ENCODE measurements at regions not wholly inside any gene's neighbourhood (a gene's known extent, or its start where the extent isn't known, plus 50 kb on each side); places are given as distances from the start of the nearest gene placed in this dataset.

DNA sequence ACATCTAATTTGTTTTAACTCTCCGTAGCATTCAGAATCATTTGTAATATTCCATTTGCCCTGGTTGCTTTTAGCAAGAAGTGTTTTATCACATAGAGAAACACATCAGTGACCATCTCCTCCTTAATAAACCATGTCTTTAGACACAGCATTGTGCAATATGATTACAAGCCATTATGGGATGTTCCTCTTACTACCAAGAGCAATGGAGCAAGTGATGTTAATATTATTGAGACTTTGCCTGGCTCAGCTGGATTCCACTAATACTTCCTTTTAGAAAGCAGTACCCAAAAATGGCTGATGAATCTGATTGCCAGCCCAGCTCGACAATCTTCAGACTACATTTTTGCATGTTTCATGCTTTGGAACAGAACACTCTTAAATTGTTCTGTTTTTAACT, 364.2 kb downstream of the OSTF1 start:
- Mint-ChIP-seq H3K4me3 (no peak overlapping the region), H3K27ac (no peak overlapping the region), H3K27me3 (no peaks in the 10 kb centered on the region), H3K4me1 (peaks cover 5% of the 10 kb centered on the region), H3K9me3 (ENCODE audit: insufficient read depth) (no peaks in the 10 kb centered on the region)
- no peak overlapping the region for H3K9ac ChIP-seq (ENCODE audit: low read length)
- TF ChIP-seq EZH2 (IDR thresholded peaks at IDR 0.05; ENCODE audit: borderline replicate concordance, insufficient read depth, low read depth, low read length, poor library complexity, severe bottlenecking) = no peak
- TF ChIP-seq, protein P1, sequence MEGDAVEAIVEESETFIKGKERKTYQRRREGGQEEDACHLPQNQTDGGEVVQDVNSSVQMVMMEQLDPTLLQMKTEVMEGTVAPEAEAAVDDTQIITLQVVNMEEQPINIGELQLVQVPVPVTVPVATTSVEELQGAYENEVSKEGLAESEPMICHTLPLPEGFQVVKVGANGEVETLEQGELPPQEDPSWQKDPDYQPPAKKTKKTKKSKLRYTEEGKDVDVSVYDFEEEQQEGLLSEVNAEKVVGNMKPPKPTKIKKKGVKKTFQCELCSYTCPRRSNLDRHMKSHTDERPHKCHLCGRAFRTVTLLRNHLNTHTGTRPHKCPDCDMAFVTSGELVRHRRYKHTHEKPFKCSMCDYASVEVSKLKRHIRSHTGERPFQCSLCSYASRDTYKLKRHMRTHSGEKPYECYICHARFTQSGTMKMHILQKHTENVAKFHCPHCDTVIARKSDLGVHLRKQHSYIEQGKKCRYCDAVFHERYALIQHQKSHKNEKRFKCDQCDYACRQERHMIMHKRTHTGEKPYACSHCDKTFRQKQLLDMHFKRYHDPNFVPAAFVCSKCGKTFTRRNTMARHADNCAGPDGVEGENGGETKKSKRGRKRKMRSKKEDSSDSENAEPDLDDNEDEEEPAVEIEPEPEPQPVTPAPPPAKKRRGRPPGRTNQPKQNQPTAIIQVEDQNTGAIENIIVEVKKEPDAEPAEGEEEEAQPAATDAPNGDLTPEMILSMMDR (IDR thresholded peaks at IDR 0.05) = no peak
- POLR2A ChIA-PET = no interaction called here
- DNase-seq = no peak
- H2AFZ ChIP-seq (ENCODE audit: insufficient read depth, low read depth, low read length, poor library complexity, severe bottlenecking) = no peak overlapping the region
- no peak for ATAC-seq (ENCODE audit: low read depth)
- no peak overlapping the region for H3K27ac ChIP-seq (ENCODE audit: low read length in 2 of 2)
- no peak overlapping the region for H3K4me2 ChIP-seq (replicated peaks; ENCODE audit: low read depth, low read length, poor library complexity, severe bottlenecking)
- H3K27me3 ChIP-seq (replicated peaks in 1 of 4; ENCODE audit: control extremely low read depth in 1 of 4, control insufficient read depth in 3 of 4, insufficient read depth in 4 of 4, low read length in 3 of 4) = no peaks in the 10 kb centered on the region
- intact Hi-C loops (cut with micrococcal nuclease) = no loop called here
- H3K4me1 ChIP-seq (ENCODE audit: control insufficient read depth in 2 of 2, insufficient read depth in 2 of 2, low read length in 2 of 2) = peaks cover 0 to 7% of the 10 kb centered on the region in 2 donors
- H3K79me2 ChIP-seq (ENCODE audit: control insufficient read depth, insufficient read depth, low read length) = no peaks in the 10 kb centered on the region
- H3K36me3 ChIP-seq (replicated peaks in 1 of 2; ENCODE audit: control extremely low read depth in 1 of 2, control insufficient read depth in 1 of 2, extremely low read depth in 1 of 2, insufficient read depth in 2 of 2, low read length in 1 of 2) = no peaks in the 10 kb centered on the region
- H4K20me1 ChIP-seq (ENCODE audit: control insufficient read depth, insufficient read depth, low read length, poor library complexity, severe bottlenecking) = no peaks in the 10 kb centered on the region
- CTCF ChIA-PET = interaction anchor here (0.6 kb wide), 1 partner anchor 46 kb away, joined by 3 read pairs; no protein-coding TSS in a partner anchor
- no peak overlapping the region for H3K4me3 ChIP-seq (ENCODE audit: control extremely low read depth in 1 of 5, extremely low read depth in 1 of 5, insufficient read depth in 1 of 5, low read depth in 2 of 5, low read length in 4 of 5)
- no CpG with 5 or more reads among the region's 2 CpGs for WGBS (ENCODE audit: insufficient coverage)
- H3K9me3 ChIP-seq (ENCODE audit: control extremely low read depth in 1 of 3, control insufficient read depth in 2 of 3, insufficient read depth in 1 of 3, low read length in 2 of 3) = no peaks in the 10 kb centered on the region

DNA sequence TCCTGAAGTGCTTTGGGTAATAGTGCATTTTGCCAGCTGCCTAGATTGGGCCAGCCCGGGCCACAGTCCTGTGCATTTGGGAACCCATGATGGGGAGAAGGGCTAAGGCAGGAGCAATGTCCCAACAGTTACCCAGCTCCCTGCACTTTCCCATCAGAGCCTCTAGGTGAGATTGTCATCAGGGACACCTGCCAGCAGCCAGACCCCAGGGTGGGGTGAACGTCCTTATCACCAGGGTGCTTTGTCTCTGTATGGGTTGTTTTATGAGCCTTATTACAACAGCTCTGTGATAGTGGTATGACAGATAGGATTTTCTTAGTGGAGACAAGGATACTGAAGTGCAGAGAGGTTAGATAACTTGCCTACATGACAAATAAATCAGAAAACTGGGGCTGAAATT, 365.7 kb downstream of the OSTF1 start:
- Histone ChIP-seq H2AFZ (ENCODE audit: insufficient read depth, low read depth, low read length, poor library complexity, severe bottlenecking) (no peak overlapping the region), H3K4me3 (ENCODE audit: control extremely low read depth in 1 of 5, extremely low read depth in 1 of 5, insufficient read depth in 1 of 5, low read depth in 2 of 5, low read length in 4 of 5) (no peak overlapping the region), H3K27me3 (replicated peaks in 1 of 4; ENCODE audit: control extremely low read depth in 1 of 4, control insufficient read depth in 3 of 4, insufficient read depth in 4 of 4, low read length in 3 of 4) (no peaks in the 10 kb centered on the region), H3K9me3 (ENCODE audit: control extremely low read depth in 1 of 3, control insufficient read depth in 2 of 3, insufficient read depth in 1 of 3, low read length in 2 of 3) (no peaks in the 10 kb centered on the region), H3K9ac (ENCODE audit: low read length) (no peak overlapping the region), H3K79me2 (ENCODE audit: control insufficient read depth, insufficient read depth, low read length) (no peaks in the 10 kb centered on the region), H3K36me3 (replicated peaks in 1 of 2; ENCODE audit: control extremely low read depth in 1 of 2, control insufficient read depth in 1 of 2, extremely low read depth in 1 of 2, insufficient read depth in 2 of 2, low read length in 1 of 2) (no peaks in the 10 kb centered on the region), H3K27ac (ENCODE audit: low read length in 2 of 2) (no peak overlapping the region), H3K4me1 (ENCODE audit: control insufficient read depth in 2 of 2, insufficient read depth in 2 of 2, low read length in 2 of 2) (peaks cover 0 to 7% of the 10 kb centered on the region in 2 donors), H4K20me1 (ENCODE audit: control insufficient read depth, insufficient read depth, low read length, poor library complexity, severe bottlenecking) (no peaks in the 10 kb centered on the region), H3K4me2 (replicated peaks; ENCODE audit: low read depth, low read length, poor library complexity, severe bottlenecking) (no peak overlapping the region)
- TF ChIP-seq, protein P1 (IDR thresholded peaks at IDR 0.05) = no peak
- no peak for TF ChIP-seq EZH2 (IDR thresholded peaks at IDR 0.05; ENCODE audit: borderline replicate concordance, insufficient read depth, low read depth, low read length, poor library complexity, severe bottlenecking)
- intact Hi-C loops (cut with micrococcal nuclease) = no loop called here
- no peak overlapping the region for H3K4me3 Mint-ChIP-seq
- no peaks in the 10 kb centered on the region for H3K27me3 Mint-ChIP-seq
- no peak overlapping the region for H3K27ac Mint-ChIP-seq
- DNase-seq = no peak
- WGBS (ENCODE audit: insufficient coverage) = 100% methylated on average over 2 of the region's 2 CpGs
- H3K9me3 Mint-ChIP-seq (ENCODE audit: insufficient read depth) = no peaks in the 10 kb centered on the region
- POLR2A ChIA-PET = no interaction called here
- CTCF ChIA-PET = no interaction called here
- no peak for ATAC-seq (ENCODE audit: low read depth)
- H3K4me1 Mint-ChIP-seq = peaks cover 5% of the 10 kb centered on the region

All from B cell (primary cell).